GM18508 (cell line): ENCODE measurements at regions not wholly inside any gene's neighbourhood (a gene's known extent, or its start where the extent isn't known, plus 50 kb on each side); places are given as distances from the start of the nearest gene placed in this dataset.
"Not testable (repeated sequence)": the region's sequence is repeated elsewhere in the genome, so short reads cannot be mapped to it uniquely, and the experiment has no call there.

Source experiments
- ATAC-seq: cut with Tn5 transposase; IDR thresholded peaks from one replicate; pipeline ENCODE4 v1.9.1; 2021; ENCODE audit warnings: moderate number of reproducible peaks; ENCODE audit not compliant: insufficient read depth, unreplicated experiment

- no peak for ATAC-seq
Observed at GRCh38 chr12:124707316-124707715, 139.9 kb upstream of the NCOR2 start.

GRCh38 chr12:124706363-124706762, 139.0 kb upstream of the NCOR2 start:
- no peak for ATAC-seq

GRCh38 chr12:124705545-124706138, 138.2 kb upstream of the NCOR2 start:
- no peak for ATAC-seq

GRCh38 chr12:124704619-124705018, 137.2 kb upstream of the NCOR2 start:
- ATAC-seq: no peak

DNA sequence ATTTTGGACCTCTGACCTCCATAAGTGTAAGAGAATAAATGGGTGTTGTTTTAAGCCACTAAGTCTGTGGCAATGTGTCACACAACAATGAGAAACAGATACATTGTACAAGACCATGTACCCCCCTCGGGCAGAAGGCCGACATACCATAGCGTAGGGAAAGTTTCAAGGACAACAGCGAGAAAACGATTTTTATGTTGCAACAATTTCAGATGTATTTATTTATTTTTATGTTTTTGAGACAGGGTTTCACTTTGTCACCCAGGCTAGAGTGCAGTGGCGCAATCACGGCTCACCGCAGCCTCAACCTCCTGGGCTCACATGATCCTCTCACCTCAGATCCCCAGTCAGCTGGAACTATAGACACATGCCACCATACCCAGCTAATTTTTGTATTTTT, 136.4 kb upstream of the NCOR2 start:
- no peak for ATAC-seq

GRCh38 chr12:124702736-124703135, 135.3 kb upstream of the NCOR2 start:
- ATAC-seq: no peak

DNA sequence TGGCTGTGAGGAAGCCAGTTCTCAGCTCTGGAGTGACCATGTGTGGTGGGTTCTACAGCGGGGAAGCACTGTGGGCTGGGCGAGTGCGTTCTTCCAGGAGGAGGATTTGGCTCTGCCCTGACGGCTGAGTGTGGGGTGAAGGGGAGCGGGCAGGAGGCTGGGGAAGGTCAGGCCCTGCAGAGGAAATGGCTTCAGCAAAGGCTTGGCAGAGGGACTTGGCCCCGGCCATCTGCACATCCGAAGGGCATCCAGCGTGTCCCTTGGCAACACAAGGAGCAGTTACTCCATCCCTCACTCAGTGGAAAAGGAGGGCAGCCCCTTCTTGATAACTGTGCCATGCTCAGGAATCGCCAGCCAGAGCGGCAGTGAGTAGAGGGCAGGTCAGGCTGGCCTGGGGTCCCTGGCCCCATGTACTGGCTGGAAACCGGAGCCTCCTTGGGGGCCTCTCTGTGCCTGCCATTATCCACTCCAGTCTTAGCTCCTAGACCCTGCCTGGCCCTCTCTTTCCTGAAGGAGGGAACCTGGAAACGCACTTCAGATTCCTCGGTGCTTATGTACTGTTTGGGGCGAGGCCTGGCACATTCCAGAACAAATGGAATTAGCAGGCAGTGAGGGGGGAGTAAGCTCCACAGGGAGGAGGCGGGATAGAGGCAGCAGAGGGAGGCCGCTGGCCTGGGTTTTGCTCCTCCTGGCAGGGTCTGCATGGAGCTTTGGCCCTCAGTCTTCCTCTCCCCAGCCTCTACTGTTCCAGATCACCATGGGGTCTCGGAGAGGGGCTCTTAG, 133.6 kb upstream of the NCOR2 start:
- no peak for ATAC-seq

GRCh38 chr12:124699909-124700308, 132.5 kb upstream of the NCOR2 start:
- no peak for ATAC-seq

- ATAC-seq: no peak
Observed at GRCh38 chr12:124698998-124699305, 131.5 kb upstream of the NCOR2 start.

- no peak for ATAC-seq
Observed at GRCh38 chr12:124698211-124698997, 131.0 kb upstream of the NCOR2 start.

DNA sequence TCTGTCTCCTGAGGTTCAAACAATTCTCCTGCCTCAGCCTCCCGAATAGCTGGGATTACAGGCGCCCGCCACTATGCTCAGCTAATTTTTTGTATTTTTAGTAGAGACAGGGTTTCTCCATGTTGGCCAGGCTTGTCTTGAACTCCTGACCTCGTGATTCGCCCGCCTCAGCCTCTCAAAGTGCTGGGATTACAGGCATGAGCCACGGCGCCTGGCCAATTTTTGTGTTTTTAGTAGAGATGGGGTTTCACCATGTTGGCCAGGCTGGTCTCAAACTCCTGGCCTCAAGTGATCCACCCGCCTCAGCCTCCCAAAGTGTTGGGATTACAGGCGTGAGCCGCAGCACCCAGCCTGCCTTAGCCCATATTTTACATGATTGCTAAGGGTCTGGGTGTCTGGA, 130.3 kb upstream of the NCOR2 start:
- not testable (repeated sequence) for ATAC-seq

DNA sequence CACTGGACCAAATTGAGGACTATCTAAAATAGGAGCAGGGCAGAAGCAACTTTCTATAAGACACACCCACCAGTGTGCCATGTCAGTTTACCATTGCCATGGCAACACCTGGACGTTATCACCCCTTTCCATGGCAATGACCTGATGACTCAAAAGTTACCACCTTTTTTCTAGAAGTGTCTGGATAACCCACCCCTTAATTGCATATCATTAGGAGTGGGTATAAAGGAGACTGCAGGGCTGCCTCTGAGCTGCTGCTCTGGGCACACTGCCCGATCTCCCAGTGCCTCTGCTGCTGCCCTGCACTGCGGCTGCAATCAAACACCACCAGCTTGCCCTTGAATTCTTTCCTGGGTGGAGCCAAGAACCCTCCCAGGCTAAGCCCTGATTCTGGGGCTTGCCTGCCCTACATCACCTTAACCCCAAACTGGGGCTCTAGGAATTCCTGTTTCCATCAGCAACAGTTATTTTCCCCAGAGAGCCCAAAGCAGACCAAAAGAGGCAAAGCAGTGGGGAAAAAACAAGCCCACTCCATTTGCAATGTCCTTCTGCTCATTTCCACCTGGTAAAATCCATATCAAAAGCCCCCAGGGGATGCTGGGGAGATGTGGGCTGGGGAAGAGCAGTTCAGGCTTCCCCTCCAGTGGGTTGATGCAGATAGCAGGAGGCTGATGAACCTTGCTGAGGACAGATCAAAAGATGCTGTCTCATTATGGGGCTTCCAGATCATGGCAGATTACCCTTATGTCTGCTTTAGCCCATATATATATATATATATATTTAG, 129.5 kb upstream of the NCOR2 start:
- no peak for ATAC-seq

DNA sequence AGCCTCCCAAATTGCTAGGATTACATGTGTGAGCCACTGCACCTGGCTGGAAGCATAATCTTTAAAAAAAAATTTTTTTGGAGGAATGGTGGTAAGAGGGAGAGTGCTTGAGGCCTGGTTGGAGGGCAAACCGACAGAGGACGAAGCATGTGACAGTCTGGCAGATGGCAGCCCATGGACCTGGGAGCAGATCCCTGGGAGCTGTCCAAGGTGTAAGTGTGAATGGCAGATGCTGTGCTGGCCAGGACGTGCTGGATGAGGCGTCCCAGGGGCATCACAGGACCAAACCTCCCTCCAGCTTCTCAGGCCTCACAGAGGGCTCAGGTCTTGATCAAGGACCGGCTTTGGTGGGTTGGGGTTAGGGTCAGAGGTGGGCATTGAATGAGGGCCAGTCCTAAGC, 128.4 kb upstream of the NCOR2 start:
- no peak for ATAC-seq

GRCh38 chr12:124694846-124695497, 127.6 kb upstream of the NCOR2 start:
- ATAC-seq: no peak

DNA sequence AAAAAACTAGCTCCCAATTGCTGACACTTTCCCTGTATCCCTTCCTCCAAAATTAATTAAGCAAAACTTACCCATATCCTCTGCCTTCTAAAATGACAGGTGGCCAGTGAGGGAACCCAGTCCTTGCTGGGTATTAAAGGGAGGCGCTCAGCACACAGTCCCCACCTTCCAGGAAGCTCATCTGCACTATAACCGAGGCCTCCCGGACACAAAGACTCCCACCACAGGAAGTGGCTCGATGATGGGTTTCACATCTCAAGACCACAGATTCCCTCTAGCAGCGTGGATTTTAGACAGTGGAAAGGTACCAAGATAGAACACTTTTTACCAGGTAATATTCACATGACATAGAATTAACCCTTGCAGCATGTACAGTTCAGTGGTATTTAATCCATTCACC, 126.8 kb upstream of the NCOR2 start:
- no peak for ATAC-seq

GRCh38 chr12:124693111-124693723, 125.8 kb upstream of the NCOR2 start:
- ATAC-seq: no peak

DNA sequence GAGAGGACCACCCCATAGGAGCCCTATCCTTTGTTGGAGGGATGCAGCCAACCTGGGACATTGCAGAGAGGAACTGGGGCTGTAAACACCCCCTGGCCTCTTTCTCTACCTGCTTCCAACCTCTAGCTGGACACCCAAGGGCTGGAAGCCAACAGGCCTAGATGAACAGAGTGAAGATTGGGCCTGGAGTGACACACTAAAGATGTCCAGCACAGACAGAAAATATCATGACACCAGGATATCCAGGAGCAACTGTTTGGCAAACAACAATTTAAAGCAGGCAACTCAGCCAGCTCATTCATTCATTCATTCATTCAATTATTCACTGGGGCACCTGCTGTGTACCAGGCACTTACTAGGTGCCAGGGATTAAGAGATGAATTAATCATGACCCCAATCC, 125.0 kb upstream of the NCOR2 start:
- ATAC-seq: no peak

DNA sequence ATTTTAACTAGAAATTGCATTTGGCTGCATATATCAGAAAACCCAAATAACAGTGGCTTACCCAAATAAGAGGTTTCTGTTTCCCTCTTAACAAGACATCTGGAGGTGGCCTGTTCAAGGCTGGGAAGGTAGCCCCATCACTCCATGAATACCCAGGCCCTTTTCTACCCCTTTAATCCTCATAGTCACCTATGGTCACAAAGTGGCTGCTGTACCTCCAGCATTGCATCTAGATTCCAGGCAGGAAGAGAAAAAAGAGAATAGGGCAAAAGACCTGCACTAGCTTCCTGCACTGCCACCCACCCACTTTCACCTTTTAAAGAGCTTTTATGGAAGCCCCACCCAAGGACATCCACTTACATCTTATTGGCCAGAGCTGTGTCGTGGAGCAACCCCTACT, 124.0 kb upstream of the NCOR2 start:
- no peak for ATAC-seq

- ATAC-seq: no peak
Observed at GRCh38 chr12:124689631-124690030, 122.2 kb upstream of the NCOR2 start.
